K562 (cell line): ENCODE measurements at regions not wholly inside any gene's neighbourhood (a gene's known extent, or its start where the extent isn't known, plus 50 kb on each side); places are given as distances from the start of the nearest gene placed in this dataset.

Source experiments
- ATAC-seq: fragments of 200-7000 bp; cut with Tn5 transposase; 3 replicates; pipeline ENCODE4 v1.9.1; 2020; ENCODE audit warnings: moderate library complexity
- BruUV-seq: library from RNA; stranded (reverse); fragments of 400-500 nt; replicated peaks from 2 replicates; lab custom pipeline; 2021; lab: Mats Ljungman, UMichigan
- CTCF ChIA-PET: fragments of 300-600 bp; formaldehyde crosslinking; extraction: SDS; loops from one replicate; lab custom pipeline; 2021; ENCODE audit warnings: low intra/inter-chr PET ratio; lab: Yijun Ruan, JAX
- POLR2A ChIA-PET: fragments of 300-600, 350-650 bp; sonication (Branson Sonifier 250); formaldehyde crosslinking; extraction: SDS; loops from one replicate; lab custom pipeline; 2021; ENCODE audit warnings: antibody characterized with exemption, inconsistent platforms; lab: Yijun Ruan, JAX
- DNase-seq, 4 experiments: peaks; one replicate each; pipeline versions ENCODE4 v3.0.0 to v3.0.0-alpha.2; 2011 to 2018; ENCODE audit warnings: low spot score in 3 of 4, mixed read lengths in 3 of 4; ENCODE audit errors: extremely low read depth in 1 of 4
- FAIRE-seq: peaks from 2 replicates; lab custom pipeline; 2011; peaks lifted over from hg19 to GRCh38; lab: Jason Lieb, UNC
- H2AFZ ChIP-seq: 2 replicates; pipeline ENCODE4 v1.6.0; 2011; ENCODE audit warnings: low read depth, low read length, control low read depth, inconsistent platforms
- H3K27ac ChIP-seq: fragments of 200-600 bp; 3 replicates; pipeline ENCODE4 v1.8.0; 2011; ENCODE audit warnings: low read depth, mild to moderate bottlenecking, control low read depth, inconsistent platforms, low read length, moderate library complexity, mixed read lengths; ENCODE audit errors: extremely low read depth
- H3K27me3 ChIP-seq, 2 experiments: fragments of 300-600 bp in 1 of 2; 2 replicates in 1 of 2; 3 replicates in 1 of 2; pipeline versions ENCODE4 v1.6.0 to v1.8.0; 2011; ENCODE audit warnings: inconsistent platforms in 2 of 2, low read length in 2 of 2, mild to moderate bottlenecking in 1 of 2, mixed read lengths in 1 of 2, moderate library complexity in 1 of 2; ENCODE audit not compliant: control insufficient read depth in 2 of 2, insufficient read depth in 2 of 2
- H3K36me3 ChIP-seq: fragments of 300-600 bp; 3 replicates; pipeline ENCODE4 v1.8.0; 2011; ENCODE audit warnings: mild to moderate bottlenecking, low read length, inconsistent platforms; ENCODE audit not compliant: control insufficient read depth, insufficient read depth
- H3K4me1 ChIP-seq, 2 experiments: fragments of 200-600 bp in 1 of 2; replicated peaks in 1 of 2; 2 replicates in 1 of 2; 3 replicates in 1 of 2; pipeline versions ENCODE4 v1.5.1 to v1.8.0; 2011; ENCODE audit warnings: inconsistent platforms in 2 of 2, low read length in 2 of 2, mild to moderate bottlenecking in 1 of 2, mixed read lengths in 1 of 2, moderate library complexity in 1 of 2; ENCODE audit not compliant: control insufficient read depth in 2 of 2, insufficient read depth in 2 of 2
- H3K4me2 ChIP-seq: 2 replicates; pipeline ENCODE4 v1.6.1; 2011; ENCODE audit warnings: low read length, control low read depth, inconsistent platforms, mixed read lengths; ENCODE audit not compliant: insufficient read depth
- H3K4me3 ChIP-seq: fragments of 200-600 bp; sonication (generic), shearing (Covaris generic); 2 replicates; pipeline ENCODE4 v1.5.1; 2016; ENCODE audit warnings: control low read depth, inconsistent platforms
- H3K79me2 ChIP-seq: fragments of 200-600 bp; 3 replicates; pipeline ENCODE4 v1.8.0; 2011; ENCODE audit warnings: low read length, inconsistent platforms; ENCODE audit not compliant: control insufficient read depth, insufficient read depth
- H3K9ac ChIP-seq, 2 experiments: 2 replicates each; pipeline versions ENCODE4 v1.6.0 to v1.6.1; 2011; ENCODE audit warnings: low read depth in 2 of 2, low read length in 2 of 2, control low read depth in 1 of 2, inconsistent platforms in 1 of 2, mild to moderate bottlenecking in 1 of 2, mixed read lengths in 1 of 2; ENCODE audit not compliant: insufficient read depth in 1 of 2
- H3K9me1 ChIP-seq: one replicate; pipeline ENCODE4 v1.6.0; 2011; ENCODE audit warnings: inconsistent platforms, mild to moderate bottlenecking, low read length, moderate library complexity; ENCODE audit not compliant: control insufficient read depth, insufficient read depth
- H3K9me3 ChIP-seq: replicated peaks from 2 replicates; pipeline ENCODE4 v1.5.1; 2011; ENCODE audit warnings: low read depth, low read length, inconsistent platforms; ENCODE audit not compliant: control insufficient read depth, insufficient read depth
- H4K20me1 ChIP-seq: replicated peaks from 2 replicates; pipeline ENCODE4 v1.6.1; 2011; ENCODE audit warnings: low read length, inconsistent platforms, mixed read lengths; ENCODE audit not compliant: control insufficient read depth, insufficient read depth
- KLF6 ChIP-seq: fragments of 250-450 bp; sonication (Bioruptor Pico); IDR thresholded peaks from 2 replicates; pipeline ENCODE4 v1.4.0; 2020; ENCODE audit warnings: mild to moderate bottlenecking, moderate library complexity, borderline replicate concordance
- NFYB ChIP-seq: IDR thresholded peaks from 2 replicates; pipeline ENCODE4 v1.6.1; 2011; ENCODE audit warnings: mild to moderate bottlenecking, moderate library complexity; ENCODE audit not compliant: insufficient read length; ENCODE audit errors: extremely low read depth
- RBM22 ChIP-seq: fragments of 200-400 bp; formaldehyde crosslinking; IDR thresholded peaks from 2 replicates; pipeline ENCODE4 v1.6.1; 2018; ENCODE audit warnings: low read length, low read depth; ENCODE audit not compliant: poor library complexity, severe bottlenecking
- SP1 ChIP-seq: sonication (generic); formaldehyde crosslinking; IDR thresholded peaks from 2 replicates; pipeline ENCODE4 v1.8.1; 2022; ENCODE audit warnings: mild to moderate bottlenecking, missing genetic modification reagents
- TAF9B ChIP-seq: fragments of 450-650 bp; IDR thresholded peaks from 2 replicates; pipeline ENCODE4 v1.6.1; 2018; ENCODE audit warnings: mild to moderate bottlenecking; ENCODE audit not compliant: partially characterized antibody
- TOE1 ChIP-seq, 2 experiments: fragments of 450-650 bp in 1 of 2; sonication (generic) in 1 of 2; formaldehyde crosslinking in 1 of 2; IDR thresholded peaks; 2 replicates each; pipeline versions ENCODE4 v1.7.1 to v1.8.0; 2016 to 2022; ENCODE audit warnings: borderline replicate concordance in 2 of 2, mild to moderate bottlenecking in 2 of 2, antibody characterized with exemption in 1 of 2, inconsistent platforms in 1 of 2, low read depth in 1 of 2, missing genetic modification reagents in 1 of 2, moderate library complexity in 1 of 2
- ZNF311 ChIP-seq: fragments of 250-450 bp; sonication (Bioruptor Pico); IDR thresholded peaks from 2 replicates; pipeline ENCODE4 v1.4.0; 2020; ENCODE audit warnings: mild to moderate bottlenecking, moderate library complexity
- ZNF766 ChIP-seq: fragments of 200-800 bp; sonication (Bioruptor generic); conservative IDR thresholded peaks from 2 replicates; pipeline ENCODE4 v1.6.1; 2016; ENCODE audit warnings: missing genetic modification characterization, missing compliant biosample characterization
- WGBS: fragments of 100-300 bp; shearing (Covaris generic); methylation state at CpG from one replicate; pipeline ENCODE4 v1.1.6; 2016; ENCODE audit warnings: low coverage, mixed read lengths; ENCODE audit not compliant: insufficient coverage; ENCODE audit errors: missing lambda C conversion rate; 5-methylcytosine and 5-hydroxymethylcytosine counted together
- in situ Hi-C: fragments of 300-500 bp; cut with MboI; formaldehyde crosslinking; loops from 4 replicates; pipeline ENCODE4 v1.15.0; 2018; ENCODE audit warnings: inconsistent platforms, mixed read lengths
- intact Hi-C: fragments of 100-400 bp; cut with micrococcal nuclease; formaldehyde crosslinking; loops from 2 replicates; pipeline ENCODE4 v1.14.2; 2022
- TF ChIP-seq, protein P1 (sequence below), 2 experiments: fragments of 450-650 bp; IDR thresholded peaks; 2 replicates each; pipeline ENCODE4 v1.6.1; 2018; ENCODE audit warnings: mild to moderate bottlenecking in 2 of 2, low read depth in 1 of 2; ENCODE audit not compliant: partially characterized antibody in 2 of 2
- TF ChIP-seq, protein P2 (sequence below), 2 experiments: fragments of 250-450 bp in 1 of 2; fragments of 450-650 bp in 1 of 2; sonication (Bioruptor Pico) in 1 of 2; IDR thresholded peaks; 2 replicates each; pipeline versions ENCODE4 v1.6.1 to v1.8.0; 2016 to 2021; ENCODE audit warnings: mild to moderate bottlenecking in 2 of 2, moderate library complexity in 2 of 2, missing compliant biosample characterization in 1 of 2, missing genetic modification characterization in 1 of 2
- TF ChIP-seq, protein P3 (sequence below): fragments of 150-350 bp; IDR thresholded peaks from 2 replicates; pipeline ENCODE4 v1.6.1; 2014; ENCODE audit warnings: low read depth, mild to moderate bottlenecking, low read length, borderline replicate concordance

DNA sequence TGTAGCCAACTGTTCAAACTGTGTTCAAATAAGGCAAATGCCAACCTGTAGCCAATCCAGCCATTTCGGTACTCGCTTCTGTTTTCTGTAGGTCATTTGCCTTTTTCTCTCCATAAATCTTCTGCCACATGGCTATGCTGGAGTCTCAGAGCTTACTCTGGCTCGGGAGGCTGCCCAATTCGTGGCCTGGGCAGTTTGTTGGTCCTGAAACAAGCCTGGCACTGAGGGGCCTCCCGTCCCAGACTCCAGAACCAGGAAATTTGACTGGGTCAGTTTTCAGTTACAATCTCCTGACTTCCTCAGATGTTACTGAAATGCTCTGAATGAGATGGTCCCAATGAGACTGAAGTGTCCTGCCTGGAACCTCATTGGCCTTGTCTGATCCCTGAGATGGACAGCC is 120.8 kb upstream of the NPAS2 start:
- Histone ChIP-seq H4K20me1 (no peaks in the 10 kb centered on the region), H3K27ac (no peak overlapping the region), H3K9me3 (no peaks in the 10 kb centered on the region), H3K27me3 (peaks cover 0 to 1% of the 10 kb centered on the region in 2 experiments; a peak in 3 of 5 replicates), H3K36me3 (no peaks in the 10 kb centered on the region), H2AFZ (no peak overlapping the region)
- ATAC-seq: no peak
- no TSS peak for BruUV-seq
- in situ Hi-C loops: no loop called here
- TF ChIP-seq, protein P1, sequence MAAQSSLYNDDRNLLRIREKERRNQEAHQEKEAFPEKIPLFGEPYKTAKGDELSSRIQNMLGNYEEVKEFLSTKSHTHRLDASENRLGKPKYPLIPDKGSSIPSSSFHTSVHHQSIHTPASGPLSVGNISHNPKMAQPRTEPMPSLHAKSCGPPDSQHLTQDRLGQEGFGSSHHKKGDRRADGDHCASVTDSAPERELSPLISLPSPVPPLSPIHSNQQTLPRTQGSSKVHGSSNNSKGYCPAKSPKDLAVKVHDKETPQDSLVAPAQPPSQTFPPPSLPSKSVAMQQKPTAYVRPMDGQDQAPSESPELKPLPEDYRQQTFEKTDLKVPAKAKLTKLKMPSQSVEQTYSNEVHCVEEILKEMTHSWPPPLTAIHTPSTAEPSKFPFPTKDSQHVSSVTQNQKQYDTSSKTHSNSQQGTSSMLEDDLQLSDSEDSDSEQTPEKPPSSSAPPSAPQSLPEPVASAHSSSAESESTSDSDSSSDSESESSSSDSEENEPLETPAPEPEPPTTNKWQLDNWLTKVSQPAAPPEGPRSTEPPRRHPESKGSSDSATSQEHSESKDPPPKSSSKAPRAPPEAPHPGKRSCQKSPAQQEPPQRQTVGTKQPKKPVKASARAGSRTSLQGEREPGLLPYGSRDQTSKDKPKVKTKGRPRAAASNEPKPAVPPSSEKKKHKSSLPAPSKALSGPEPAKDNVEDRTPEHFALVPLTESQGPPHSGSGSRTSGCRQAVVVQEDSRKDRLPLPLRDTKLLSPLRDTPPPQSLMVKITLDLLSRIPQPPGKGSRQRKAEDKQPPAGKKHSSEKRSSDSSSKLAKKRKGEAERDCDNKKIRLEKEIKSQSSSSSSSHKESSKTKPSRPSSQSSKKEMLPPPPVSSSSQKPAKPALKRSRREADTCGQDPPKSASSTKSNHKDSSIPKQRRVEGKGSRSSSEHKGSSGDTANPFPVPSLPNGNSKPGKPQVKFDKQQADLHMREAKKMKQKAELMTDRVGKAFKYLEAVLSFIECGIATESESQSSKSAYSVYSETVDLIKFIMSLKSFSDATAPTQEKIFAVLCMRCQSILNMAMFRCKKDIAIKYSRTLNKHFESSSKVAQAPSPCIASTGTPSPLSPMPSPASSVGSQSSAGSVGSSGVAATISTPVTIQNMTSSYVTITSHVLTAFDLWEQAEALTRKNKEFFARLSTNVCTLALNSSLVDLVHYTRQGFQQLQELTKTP (IDR thresholded peaks at IDR 0.05; ENCODE audit: low read depth in 1 of 2, partially characterized antibody in 2 of 2): no peak
- no peak for TF ChIP-seq TOE1 (IDR thresholded peaks at IDR 0.05; ENCODE audit: borderline replicate concordance)
- TF ChIP-seq TOE1 (CRISPR knock-in tag; IDR thresholded peaks at IDR 0.05; ENCODE audit: borderline replicate concordance, low read depth): no peak
- no peak for TF ChIP-seq TAF9B
- TF ChIP-seq, protein P2, sequence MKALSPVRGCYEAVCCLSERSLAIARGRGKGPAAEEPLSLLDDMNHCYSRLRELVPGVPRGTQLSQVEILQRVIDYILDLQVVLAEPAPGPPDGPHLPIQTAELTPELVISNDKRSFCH (CRISPR knock-in tag; IDR thresholded peaks at IDR 0.05): no peak
- TF ChIP-seq, protein P2 (tag; IDR thresholded peaks at IDR 0.05): no peak
- TF ChIP-seq, protein P3, sequence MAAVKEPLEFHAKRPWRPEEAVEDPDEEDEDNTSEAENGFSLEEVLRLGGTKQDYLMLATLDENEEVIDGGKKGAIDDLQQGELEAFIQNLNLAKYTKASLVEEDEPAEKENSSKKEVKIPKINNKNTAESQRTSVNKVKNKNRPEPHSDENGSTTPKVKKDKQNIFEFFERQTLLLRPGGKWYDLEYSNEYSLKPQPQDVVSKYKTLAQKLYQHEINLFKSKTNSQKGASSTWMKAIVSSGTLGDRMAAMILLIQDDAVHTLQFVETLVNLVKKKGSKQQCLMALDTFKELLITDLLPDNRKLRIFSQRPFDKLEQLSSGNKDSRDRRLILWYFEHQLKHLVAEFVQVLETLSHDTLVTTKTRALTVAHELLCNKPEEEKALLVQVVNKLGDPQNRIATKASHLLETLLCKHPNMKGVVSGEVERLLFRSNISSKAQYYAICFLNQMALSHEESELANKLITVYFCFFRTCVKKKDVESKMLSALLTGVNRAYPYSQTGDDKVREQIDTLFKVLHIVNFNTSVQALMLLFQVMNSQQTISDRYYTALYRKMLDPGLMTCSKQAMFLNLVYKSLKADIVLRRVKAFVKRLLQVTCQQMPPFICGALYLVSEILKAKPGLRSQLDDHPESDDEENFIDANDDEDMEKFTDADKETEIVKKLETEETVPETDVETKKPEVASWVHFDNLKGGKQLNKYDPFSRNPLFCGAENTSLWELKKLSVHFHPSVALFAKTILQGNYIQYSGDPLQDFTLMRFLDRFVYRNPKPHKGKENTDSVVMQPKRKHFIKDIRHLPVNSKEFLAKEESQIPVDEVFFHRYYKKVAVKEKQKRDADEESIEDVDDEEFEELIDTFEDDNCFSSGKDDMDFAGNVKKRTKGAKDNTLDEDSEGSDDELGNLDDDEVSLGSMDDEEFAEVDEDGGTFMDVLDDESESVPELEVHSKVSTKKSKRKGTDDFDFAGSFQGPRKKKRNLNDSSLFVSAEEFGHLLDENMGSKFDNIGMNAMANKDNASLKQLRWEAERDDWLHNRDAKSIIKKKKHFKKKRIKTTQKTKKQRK: no peak
- TF ChIP-seq RBM22: no peak
- no peak for TF ChIP-seq NFYB
- TF ChIP-seq KLF6 (CRISPR knock-in tag): no peak
- TF ChIP-seq ZNF766 (CRISPR knock-in tag): no peak
- TF ChIP-seq ZNF311 (CRISPR knock-in tag): no peak
- TF ChIP-seq SP1 (CRISPR knock-in tag): no peak
- TF ChIP-seq, all 486 proteins: peak for 0
- no peak overlapping the region for H3K4me3 ChIP-seq
- 0% methylated on average over 5 of the region's 5 CpGs for WGBS
- no peaks in the 10 kb centered on the region for H3K4me1 ChIP-seq
- H3K79me2 ChIP-seq: no peaks in the 10 kb centered on the region
- H3K4me2 ChIP-seq: no peak overlapping the region
- POLR2A ChIA-PET: no interaction called here
- intact Hi-C loops: no loop called here
- H3K9me1 ChIP-seq: no peaks in the 10 kb centered on the region
- DNase-seq: no peak
- no peak overlapping the region for H3K9ac ChIP-seq
- CTCF ChIA-PET: no interaction called here
- FAIRE-seq: no peak
